Small intestine (tissue), 7 donors: ENCODE measurements at regions not wholly inside any gene's neighbourhood (a gene's known extent, or its start where the extent isn't known, plus 50 kb on each side); places are given as distances from the start of the nearest gene placed in this dataset.

ENCODE experiments used
- DNase-seq, 2 donors: peaks; one replicate each; pipeline versions ENCODE4 v3.0.0 to v3.0.0-alpha.2; 2013
- FAIRE-seq: peaks from 2 replicates; lab custom pipeline; 2012; peaks lifted over from hg19 to GRCh38; lab: Jason Lieb, UNC
- H3K27ac ChIP-seq, 3 donors: one replicate each; pipeline ENCODE4 v1.5.1; 2013; ENCODE audit warnings: low read length in 2 of 3, mild to moderate bottlenecking in 2 of 3, control low read depth in 1 of 3, inconsistent platforms in 1 of 3, low read depth in 1 of 3, moderate library complexity in 1 of 3
- H3K27me3 ChIP-seq, 3 donors: one replicate each; pipeline ENCODE4 v1.6.1; 2013; ENCODE audit warnings: low read length in 3 of 3, inconsistent platforms in 1 of 3; ENCODE audit not compliant: control insufficient read depth in 3 of 3, insufficient read depth in 3 of 3
- H3K36me3 ChIP-seq, 3 donors: one replicate each; pipeline ENCODE4 v1.6.1; 2013; ENCODE audit warnings: low read length in 3 of 3, inconsistent platforms in 1 of 3, low read depth in 1 of 3, mild to moderate bottlenecking in 1 of 3, moderate library complexity in 1 of 3; ENCODE audit not compliant: control insufficient read depth in 3 of 3, insufficient read depth in 2 of 3
- H3K4me1 ChIP-seq, 3 donors: one replicate each; pipeline ENCODE4 v1.6.1; 2013; ENCODE audit warnings: low read length in 2 of 3, inconsistent platforms in 1 of 3, low read depth in 1 of 3, mild to moderate bottlenecking in 1 of 3, moderate library complexity in 1 of 3; ENCODE audit not compliant: control insufficient read depth in 3 of 3, insufficient read depth in 2 of 3
- H3K4me3 ChIP-seq, 3 donors: one replicate each; pipeline ENCODE4 v1.5.1; 2013; ENCODE audit warnings: low read length in 3 of 3, control low read depth in 1 of 3, inconsistent platforms in 1 of 3, low read depth in 1 of 3, mild to moderate bottlenecking in 1 of 3, moderate library complexity in 1 of 3
- H3K9me3 ChIP-seq, 2 donors: one replicate each; pipeline ENCODE4 v1.6.1; 2013; ENCODE audit warnings: low read depth in 1 of 2, low read length in 1 of 2; ENCODE audit not compliant: control insufficient read depth in 2 of 2, insufficient read depth in 1 of 2
- WGBS, 3 donors: extraction: QIAGEN DNeasy Blood & Tissue Kit; methylation state at CpG; one replicate each; pipeline ENCODE4 v1.1.7; 2013; 5-methylcytosine and 5-hydroxymethylcytosine counted together
- donor health status: healthy with polysubstance abuse.
- donor health status: control.
- donor health status: control.
- donor health status: Bipolar disorder and iron deficiency.
- donor health status: healthy.

GRCh38 chr15:37788330-37788729, 146.1 kb upstream of the TMCO5A start:
- no peaks in the 10 kb centered on the region for H3K4me1 ChIP-seq
- no peak overlapping the region for H3K4me3 ChIP-seq
- no peak for FAIRE-seq
- no peaks in the 10 kb centered on the region for H3K9me3 ChIP-seq
- H3K36me3 ChIP-seq: no peaks in the 10 kb centered on the region
- no peak overlapping the region for H3K27ac ChIP-seq
- 68 to 80% (median 79%) methylated on average over 2 of the region's 2 CpGs for WGBS, 3 donors
- no peak for DNase-seq
- no peaks in the 10 kb centered on the region for H3K27me3 ChIP-seq

GRCh38 chr15:37788767-37789396, 145.6 kb upstream of the TMCO5A start:
- Histone ChIP-seq H3K9me3 (no peaks in the 10 kb centered on the region), H3K27me3 (no peaks in the 10 kb centered on the region), H3K4me1 (no peaks in the 10 kb centered on the region), H3K36me3 (no peaks in the 10 kb centered on the region), H3K4me3 (no peak overlapping the region), H3K27ac (no peak overlapping the region)
- FAIRE-seq: no peak
- DNase-seq: no peak
- WGBS, 3 donors: 89 to 93% (median 93%) methylated on average over 7 of the region's 7 CpGs

- no peaks in the 10 kb centered on the region for H3K27me3 ChIP-seq
- FAIRE-seq (no peak), DNase-seq (no peak)
- no peak overlapping the region for H3K4me3 ChIP-seq
- H3K36me3 ChIP-seq: no peaks in the 10 kb centered on the region
- no peaks in the 10 kb centered on the region for H3K4me1 ChIP-seq
- H3K9me3 ChIP-seq: no peaks in the 10 kb centered on the region
- H3K27ac ChIP-seq: no peak overlapping the region
- WGBS, 3 donors: 73 to 82% (median 81%) methylated on average over 5 of the region's 5 CpGs
Observed at GRCh38 chr15:37789397-37789786, 145.0 kb upstream of the TMCO5A start.

DNA sequence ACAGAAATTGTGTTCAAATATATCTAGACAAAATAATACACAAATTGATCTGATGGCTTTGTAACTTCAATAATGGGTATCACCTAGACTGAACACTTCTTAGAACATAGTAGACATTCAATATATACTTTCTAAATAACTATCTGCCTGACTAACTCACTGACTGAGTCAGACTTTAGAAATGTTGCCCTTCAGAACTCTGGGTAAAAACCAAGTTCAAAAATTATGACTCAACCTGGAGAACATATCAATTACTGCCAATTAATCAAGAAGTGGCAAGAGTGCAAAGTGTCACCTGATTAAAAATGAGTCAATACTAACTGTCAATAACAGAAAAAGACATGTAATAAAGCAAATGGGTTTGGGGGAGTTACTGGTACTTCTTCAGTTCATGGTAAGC, 144.6 kb upstream of the TMCO5A start:
- no peaks in the 10 kb centered on the region for H3K9me3 ChIP-seq
- no peak overlapping the region for H3K27ac ChIP-seq
- DNase-seq (peak in 1 of 2 donors; percentile 84), FAIRE-seq (peak; percentile 77)
- no peaks in the 10 kb centered on the region for H3K36me3 ChIP-seq
- H3K4me1 ChIP-seq: no peaks in the 10 kb centered on the region
- H3K4me3 ChIP-seq: no peak overlapping the region
- no peaks in the 10 kb centered on the region for H3K27me3 ChIP-seq

GRCh38 chr15:37791693-37792092, 142.7 kb upstream of the TMCO5A start:
- no peaks in the 10 kb centered on the region for H3K36me3 ChIP-seq
- H3K27ac ChIP-seq: no peak overlapping the region
- H3K27me3 ChIP-seq: no peaks in the 10 kb centered on the region
- H3K9me3 ChIP-seq: no peaks in the 10 kb centered on the region
- no peak overlapping the region for H3K4me3 ChIP-seq
- FAIRE-seq: no peak
- no peak for DNase-seq
- no peaks in the 10 kb centered on the region for H3K4me1 ChIP-seq
- 78 to 83% (median 80%) methylated on average over 3 of the region's 3 CpGs for WGBS, 3 donors

- H3K4me1 ChIP-seq: no peaks in the 10 kb centered on the region
- 83 to 91% (median 88%) methylated on average over 4 of the region's 4 CpGs for WGBS, 3 donors
- no peak overlapping the region for H3K4me3 ChIP-seq
- no peaks in the 10 kb centered on the region for H3K9me3 ChIP-seq
- no peaks in the 10 kb centered on the region for H3K36me3 ChIP-seq
- DNase-seq (no peak), FAIRE-seq (no peak)
- H3K27ac ChIP-seq: no peak overlapping the region
- no peaks in the 10 kb centered on the region for H3K27me3 ChIP-seq
Observed at GRCh38 chr15:37792351-37792750, 142.1 kb upstream of the TMCO5A start.

GRCh38 chr15:37793851-37794250, 140.6 kb upstream of the TMCO5A start:
- no peak overlapping the region for H3K4me3 ChIP-seq
- H3K27ac ChIP-seq: no peak overlapping the region
- no peaks in the 10 kb centered on the region for H3K4me1 ChIP-seq
- WGBS, 3 donors: 14 to 20% (median 18%) methylated on average over 2 of the region's 2 CpGs
- DNase-seq (no peak), FAIRE-seq (no peak)
- H3K36me3 ChIP-seq: no peaks in the 10 kb centered on the region
- no peaks in the 10 kb centered on the region for H3K9me3 ChIP-seq
- H3K27me3 ChIP-seq: no peaks in the 10 kb centered on the region

GRCh38 chr15:37794947-37795346, 139.5 kb upstream of the TMCO5A start:
- H3K4me3 ChIP-seq: no peak overlapping the region
- no peak for FAIRE-seq
- 35 to 57% (median 52%) methylated on average over 1 of the region's 1 CpG for WGBS, 3 donors
- H3K9me3 ChIP-seq: no peaks in the 10 kb centered on the region
- no peaks in the 10 kb centered on the region for H3K27me3 ChIP-seq
- H3K27ac ChIP-seq: no peak overlapping the region
- no peak for DNase-seq
- H3K36me3 ChIP-seq: no peaks in the 10 kb centered on the region
- no peaks in the 10 kb centered on the region for H3K4me1 ChIP-seq

GRCh38 chr15:37801529-37801928, 132.9 kb upstream of the TMCO5A start:
- H3K36me3 ChIP-seq: no peaks in the 10 kb centered on the region
- no peak overlapping the region for H3K27ac ChIP-seq
- no peak for DNase-seq
- no peak overlapping the region for H3K4me3 ChIP-seq
- FAIRE-seq: no peak
- H3K27me3 ChIP-seq: no peaks in the 10 kb centered on the region
- H3K9me3 ChIP-seq: no peaks in the 10 kb centered on the region
- H3K4me1 ChIP-seq: no peaks in the 10 kb centered on the region
- 43 to 53% (median 48%) methylated on average over 3 of the region's 3 CpGs for WGBS, 3 donors
